ENCODE measurements at regions not wholly inside any gene's neighbourhood (a gene's known extent, or its start where the extent isn't known, plus 50 kb on each side); places are given as distances from the start of the nearest gene placed in this dataset.

DNA sequence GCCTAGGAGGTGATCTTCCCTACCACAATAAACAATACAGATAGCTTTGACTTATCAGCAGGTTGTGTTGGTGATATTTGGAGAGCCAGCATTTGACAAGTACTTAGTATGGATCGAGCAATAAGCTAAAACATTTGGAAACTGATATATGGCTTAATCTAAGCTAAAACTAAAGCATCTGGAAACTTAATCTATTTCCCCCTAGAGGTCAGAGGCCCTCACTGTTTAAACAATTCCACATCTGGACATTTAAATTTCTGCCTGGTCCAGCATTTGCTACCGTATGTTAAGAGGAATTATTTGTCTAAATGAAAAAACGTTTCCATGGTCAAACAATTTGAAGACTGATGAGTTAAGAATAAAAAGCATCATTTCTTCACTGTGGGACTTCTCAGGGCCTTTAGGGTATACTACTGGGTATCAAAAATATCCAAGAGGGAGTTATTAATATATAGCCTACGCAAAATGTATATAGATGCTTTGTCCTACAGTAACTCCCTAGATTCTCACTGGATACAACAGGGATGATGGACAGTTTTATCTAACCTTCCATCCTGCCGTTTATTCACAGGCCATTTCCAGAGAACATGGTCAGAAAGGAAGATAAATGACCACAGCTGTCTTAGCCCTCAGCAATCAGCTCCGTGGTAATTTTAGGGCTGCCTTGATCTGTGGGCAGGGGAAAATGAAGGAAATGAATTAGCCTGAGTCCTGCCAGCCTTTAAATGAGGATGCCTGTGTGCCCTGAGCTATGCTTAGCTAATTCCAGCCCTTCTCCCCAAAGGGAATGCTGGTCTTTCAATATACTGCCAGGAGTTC is 135.4 kb upstream of the NUDT4 start:
- intact Hi-C loops (cut with DNase I; ENCODE audit: low total_unique reads): no loop called here
- WGBS, 2 donors: 65 to 68% methylated on average over 6 of the region's 6 CpGs
- TF ChIP-seq CTCF (IDR thresholded peaks at IDR 0.05) (no peak), POLR2A (IDR thresholded peaks at IDR 0.05) (no peak)
- no peak overlapping the region for H3K4me3 ChIP-seq (ENCODE audit: low read depth, poor library complexity, severe bottlenecking)
- no peak for DNase-seq (ENCODE audit: low spot score in 2 of 2)

DNA sequence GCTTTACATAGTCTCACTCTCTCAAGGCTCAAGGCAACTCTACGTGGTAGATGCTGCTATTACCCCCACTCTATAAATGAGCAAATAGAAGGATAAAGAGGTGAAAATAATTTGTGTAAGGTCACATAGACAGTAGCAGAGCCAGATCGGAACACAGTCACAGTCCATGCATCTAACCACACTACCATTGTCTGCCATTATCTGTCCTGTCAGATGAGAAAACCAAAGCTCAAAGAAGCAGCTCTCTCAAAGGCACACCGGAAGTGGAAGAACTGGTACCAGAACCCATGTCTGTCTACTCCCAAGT is 134.4 kb upstream of the NUDT4 start:
- DNase-seq (ENCODE audit: low spot score in 2 of 2): no peak
- WGBS, 2 donors: 69 to 77% methylated on average over 3 of the region's 3 CpGs
- intact Hi-C loops (cut with DNase I; ENCODE audit: low total_unique reads): no loop called here
- H3K4me3 ChIP-seq (ENCODE audit: low read depth, poor library complexity, severe bottlenecking): no peak overlapping the region
- TF ChIP-seq CTCF (IDR thresholded peaks at IDR 0.05) (no peak), POLR2A (IDR thresholded peaks at IDR 0.05) (no peak)

DNA sequence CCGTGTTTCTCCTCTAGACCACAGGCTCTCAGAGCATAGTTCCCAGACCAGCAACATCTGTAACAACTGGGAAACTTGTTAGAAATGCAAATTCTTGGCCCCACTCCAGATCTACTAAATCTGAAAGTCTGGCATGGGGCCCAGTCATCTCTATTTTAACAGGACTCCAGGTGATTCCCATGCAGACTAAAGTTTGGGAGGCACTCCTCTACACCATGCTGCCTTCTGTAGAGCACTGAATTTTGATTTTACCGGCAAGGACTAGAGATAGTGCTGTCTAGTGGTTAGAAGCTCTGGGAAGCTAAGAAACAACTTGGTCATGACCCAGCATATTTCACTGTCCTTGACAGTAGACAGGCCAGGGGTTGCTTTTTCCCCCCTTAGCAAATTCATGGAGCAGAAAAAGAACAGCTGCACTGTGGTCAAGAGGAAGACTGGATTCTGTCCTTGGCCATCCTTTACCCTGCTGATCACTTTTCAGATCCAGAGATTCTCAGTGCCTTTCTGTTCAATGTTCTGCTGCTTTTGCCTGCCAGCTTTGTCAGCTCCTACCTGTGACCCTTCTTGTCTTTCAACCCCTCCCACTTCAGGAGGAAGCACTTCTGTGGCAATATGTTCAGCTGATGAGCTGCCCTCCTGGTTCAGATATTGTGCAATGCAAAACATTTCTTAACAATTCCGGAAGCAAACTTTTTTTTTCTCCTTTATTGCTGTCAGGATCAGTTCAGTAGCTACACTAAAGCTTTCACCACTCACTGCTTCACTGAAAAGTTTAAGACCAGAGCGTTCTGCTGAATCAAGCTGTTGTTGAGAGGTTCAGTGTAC is 133.8 kb upstream of the NUDT4 start:
- 24 to 25% methylated on average over 4 of the region's 4 CpGs for WGBS, 2 donors
- H3K4me3 ChIP-seq (ENCODE audit: low read depth, poor library complexity, severe bottlenecking): no peak overlapping the region
- TF ChIP-seq POLR2A (IDR thresholded peaks at IDR 0.05) (no peak), CTCF (IDR thresholded peaks at IDR 0.05) (no peak)
- peak in 1 of 2 donors; percentile 57 for DNase-seq (ENCODE audit: low spot score in 2 of 2)
- intact Hi-C loops (cut with DNase I; ENCODE audit: low total_unique reads): no loop called here

GRCh38 chr12:93244514-93245077 is 133.1 kb upstream of the NUDT4 start:
- no peak for TF ChIP-seq POLR2A (IDR thresholded peaks at IDR 0.05)
- 72 to 83% methylated on average over 4 of the region's 4 CpGs for WGBS, 2 donors
- intact Hi-C loops (cut with DNase I; ENCODE audit: low total_unique reads): no loop called here
- H3K4me3 ChIP-seq (ENCODE audit: low read depth, poor library complexity, severe bottlenecking): no peak overlapping the region
- DNase-seq (ENCODE audit: low spot score in 2 of 2): no peak

GRCh38 chr12:93245543-93245942 is 132.2 kb upstream of the NUDT4 start:
- TF ChIP-seq CTCF (IDR thresholded peaks at IDR 0.05) (no peak), POLR2A (IDR thresholded peaks at IDR 0.05) (no peak)
- H3K4me3 ChIP-seq (ENCODE audit: low read depth, poor library complexity, severe bottlenecking): no peak overlapping the region
- intact Hi-C loops (cut with DNase I; ENCODE audit: low total_unique reads): no loop called here
- no peak for DNase-seq (ENCODE audit: low spot score in 2 of 2)
- WGBS, 2 donors: 95% methylated on average over 5 of the region's 5 CpGs

DNA sequence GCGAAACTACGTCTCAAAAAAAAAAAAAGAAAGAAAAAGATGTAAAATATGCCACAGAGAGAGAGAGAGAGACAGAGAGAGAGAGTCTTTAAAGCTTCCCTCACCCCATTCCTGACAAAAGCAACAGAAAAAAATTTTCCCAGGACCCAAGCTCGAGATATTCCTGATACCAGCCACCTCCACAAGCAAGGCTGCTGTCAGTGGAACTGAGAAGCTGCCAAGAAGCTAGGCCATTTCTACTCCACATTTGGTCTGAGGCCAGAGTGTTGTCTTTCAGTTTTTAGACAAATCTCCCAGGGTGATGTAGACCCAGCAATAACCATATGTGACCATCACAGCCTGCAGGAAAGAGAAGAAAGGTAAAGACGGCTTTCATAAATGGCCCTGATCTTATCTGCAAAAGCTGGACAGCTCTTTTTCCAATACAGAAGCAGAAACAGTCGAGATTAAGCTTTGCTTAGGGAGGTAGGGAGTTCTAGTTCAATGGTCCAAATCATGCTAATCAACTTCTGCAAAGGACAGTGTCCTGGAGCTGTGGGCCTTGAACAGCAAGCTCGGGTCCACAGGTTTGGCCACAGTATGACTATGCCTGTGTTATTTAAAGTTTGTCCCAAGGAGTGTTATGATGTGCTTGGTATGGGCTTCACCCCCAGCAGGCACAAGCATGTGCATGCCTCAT is 130.3 kb upstream of the NUDT4 start:
- WGBS, 2 donors: 57 to 66% methylated on average over 6 of the region's 6 CpGs
- intact Hi-C loops (cut with DNase I; ENCODE audit: low total_unique reads): no loop called here
- TF ChIP-seq CTCF (IDR thresholded peaks at IDR 0.05): no peak
- no peak for TF ChIP-seq POLR2A (IDR thresholded peaks at IDR 0.05)
- H3K4me3 ChIP-seq (ENCODE audit: low read depth, poor library complexity, severe bottlenecking): no peak overlapping the region
- no peak for DNase-seq (ENCODE audit: low spot score in 2 of 2)
